Loucy (cell line): ENCODE measurements at regions not wholly inside any gene's neighbourhood (a gene's known extent, or its start where the extent isn't known, plus 50 kb on each side); places are given as distances from the start of the nearest gene placed in this dataset.

ENCODE experiments used
- H2AFZ ChIP-seq: fragments of 200-600 bp; sonication (generic); 2 replicates; pipeline ENCODE4 v1.6.0; 2016; ENCODE audit warnings: antibody characterized with exemption, mild to moderate bottlenecking, low read length, moderate library complexity
- H3F3A ChIP-seq: fragments of 200-600 bp; 2 replicates; pipeline ENCODE4 v1.6.0; 2016; ENCODE audit warnings: antibody characterized with exemption, low read depth, mild to moderate bottlenecking
- H3K27me3 ChIP-seq: fragments of 200-600 bp; sonication (generic); 2 replicates; pipeline ENCODE4 v1.6.1; 2014; ENCODE audit warnings: low read length, mild to moderate bottlenecking; ENCODE audit not compliant: insufficient read depth, poor library complexity, severe bottlenecking
- H3K36me3 ChIP-seq: fragments of 200-600 bp; sonication (generic); 2 replicates; pipeline ENCODE4 v1.6.1; 2016; ENCODE audit warnings: low read length; ENCODE audit not compliant: insufficient read depth
- H3K4me1 ChIP-seq: fragments of 200-600 bp; sonication (generic); 2 replicates; pipeline ENCODE4 v1.5.1; 2014; ENCODE audit warnings: low read length, mild to moderate bottlenecking; ENCODE audit not compliant: insufficient read depth, poor library complexity, severe bottlenecking
- H3K4me2 ChIP-seq: fragments of 200-600 bp; sonication (generic); 2 replicates; pipeline ENCODE4 v1.6.0; 2014; ENCODE audit warnings: antibody characterized with exemption, low read length, low read depth, mild to moderate bottlenecking; ENCODE audit not compliant: poor library complexity, severe bottlenecking
- H3K4me3 ChIP-seq: fragments of 200-600 bp; sonication (generic); 2 replicates; pipeline ENCODE4 v1.5.1; 2014; ENCODE audit warnings: low read length, mild to moderate bottlenecking, mixed read lengths; ENCODE audit not compliant: poor library complexity, severe bottlenecking
- H3K79me2 ChIP-seq: fragments of 200-600 bp; sonication (generic); 2 replicates; pipeline ENCODE4 v1.6.1; 2014; ENCODE audit warnings: low read length; ENCODE audit not compliant: insufficient read depth
- H3K9ac ChIP-seq: fragments of 200-600 bp; sonication (generic); 2 replicates; pipeline ENCODE4 v1.6.0; 2014; ENCODE audit warnings: mild to moderate bottlenecking, low read depth, low read length, moderate library complexity; ENCODE audit not compliant: poor library complexity, severe bottlenecking
- H3K9me2 ChIP-seq: fragments of 200-600 bp; sonication (generic); replicated peaks from 2 replicates; pipeline ENCODE4 v1.6.1; 2016; ENCODE audit warnings: low read depth, low read length, mixed read lengths
- H3K9me3 ChIP-seq: fragments of 200-600 bp; sonication (generic); 2 replicates; pipeline ENCODE4 v1.6.1; 2014; ENCODE audit warnings: mild to moderate bottlenecking, antibody characterized with exemption, low read length, low read depth; ENCODE audit not compliant: insufficient read depth
- H4K20me1 ChIP-seq: fragments of 200-600 bp; sonication (generic); 2 replicates; pipeline ENCODE4 v1.6.0; 2014; ENCODE audit warnings: antibody characterized with exemption, low read length, mild to moderate bottlenecking; ENCODE audit not compliant: insufficient read depth, poor library complexity, severe bottlenecking
- CTCF ChIP-seq: fragments of 200-600 bp; sonication (generic); conservative IDR thresholded peaks from 2 replicates; pipeline ENCODE4 v1.5.1; 2014; ENCODE audit warnings: mild to moderate bottlenecking, antibody characterized with exemption, low read length
- EZH2phosphoT487 ChIP-seq: fragments of 200-600 bp; IDR thresholded peaks from 2 replicates; pipeline ENCODE4 v1.6.1; 2018; ENCODE audit warnings: antibody characterized with exemption, mild to moderate bottlenecking, moderate library complexity, borderline replicate concordance

- Histone ChIP-seq H3K4me1 (no peaks in the 10 kb centered on the region), H3K9ac (no peak overlapping the region), H3K27me3 (no peaks in the 10 kb centered on the region), H4K20me1 (no peaks in the 10 kb centered on the region), H3K4me2 (no peak overlapping the region), H3K9me2 (no peaks in the 10 kb centered on the region), H3F3A (no peaks in the 10 kb centered on the region), H3K4me3 (no peak overlapping the region), H3K79me2 (no peaks in the 10 kb centered on the region), H2AFZ (no peak overlapping the region), H3K36me3 (no peaks in the 10 kb centered on the region), H3K9me3 (no peaks in the 10 kb centered on the region)
- TF ChIP-seq EZH2phosphoT487 (no peak), CTCF (no peak)
Observed at GRCh38 chr16:27645396-27645795, 95.5 kb downstream of the KATNIP start.

GRCh38 chr16:27646806-27647205 is 96.9 kb downstream of the KATNIP start:
- Histone ChIP-seq H3K27me3 (no peaks in the 10 kb centered on the region), H2AFZ (no peak overlapping the region), H3K4me2 (no peak overlapping the region), H3F3A (no peaks in the 10 kb centered on the region), H3K4me1 (no peaks in the 10 kb centered on the region), H3K9me3 (no peaks in the 10 kb centered on the region), H3K9me2 (no peaks in the 10 kb centered on the region), H4K20me1 (no peaks in the 10 kb centered on the region), H3K36me3 (no peaks in the 10 kb centered on the region), H3K4me3 (no peak overlapping the region), H3K79me2 (no peaks in the 10 kb centered on the region), H3K9ac (no peak overlapping the region)
- no peak for TF ChIP-seq EZH2phosphoT487
- TF ChIP-seq CTCF, result no peak

DNA sequence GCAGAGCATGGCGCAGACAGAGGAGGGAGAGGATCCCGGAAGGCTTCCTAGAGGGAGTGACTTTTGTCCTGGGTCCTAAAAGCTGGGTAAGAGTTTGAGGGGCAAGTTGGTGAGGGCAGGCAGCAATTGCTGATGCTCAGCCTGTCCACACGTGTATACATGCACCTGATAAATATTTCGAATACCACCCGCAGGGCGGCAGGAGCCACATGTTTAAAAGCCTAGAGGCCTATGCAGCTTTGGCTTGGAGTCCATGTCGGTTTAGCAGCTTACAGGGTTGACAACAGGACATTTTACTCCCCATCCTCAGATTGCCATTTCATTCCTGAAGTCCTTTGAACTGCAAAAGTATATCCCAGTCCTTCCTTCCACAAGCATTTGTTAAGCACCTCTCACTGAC is 99.1 kb downstream of the KATNIP start:
- H3K4me3 ChIP-seq, result no peak overlapping the region
- no peak overlapping the region for H3K9ac ChIP-seq
- H3K36me3 ChIP-seq, result no peaks in the 10 kb centered on the region
- H3K27me3 ChIP-seq, result no peaks in the 10 kb centered on the region
- H3K4me1 ChIP-seq, result no peaks in the 10 kb centered on the region
- H2AFZ ChIP-seq, result no peak overlapping the region
- H4K20me1 ChIP-seq, result no peaks in the 10 kb centered on the region
- H3K4me2 ChIP-seq, result no peak overlapping the region
- H3F3A ChIP-seq, result no peaks in the 10 kb centered on the region
- no peak for TF ChIP-seq CTCF
- TF ChIP-seq EZH2phosphoT487, result no peak
- no peaks in the 10 kb centered on the region for H3K9me3 ChIP-seq
- no peaks in the 10 kb centered on the region for H3K79me2 ChIP-seq
- no peaks in the 10 kb centered on the region for H3K9me2 ChIP-seq
